Astrocyte of the spinal cord (primary cell): ENCODE measurements at regions not wholly inside any gene's neighbourhood (a gene's known extent, or its start where the extent isn't known, plus 50 kb on each side); places are given as distances from the start of the nearest gene placed in this dataset.

Experiments
- DNase-seq: peaks from one replicate; pipeline ENCODE4 v3.0.0; 2011; ENCODE audit warnings: low read depth, low spot score
- H3K4me3 ChIP-seq: 2 replicates; pipeline ENCODE4 v1.5.1; 2011; ENCODE audit warnings: low read depth, mild to moderate bottlenecking, low read length, moderate library complexity
- CTCF ChIP-seq: IDR thresholded peaks from 2 replicates; pipeline ENCODE4 v1.5.1; 2012; ENCODE audit warnings: low read depth, mild to moderate bottlenecking, low read length, inconsistent platforms
- in situ Hi-C: cut with HindIII; loops from 2 replicates; pipeline ENCODE4 v1.10.0; 2017; ENCODE audit warnings: low sequenced_read_pairs

DNA sequence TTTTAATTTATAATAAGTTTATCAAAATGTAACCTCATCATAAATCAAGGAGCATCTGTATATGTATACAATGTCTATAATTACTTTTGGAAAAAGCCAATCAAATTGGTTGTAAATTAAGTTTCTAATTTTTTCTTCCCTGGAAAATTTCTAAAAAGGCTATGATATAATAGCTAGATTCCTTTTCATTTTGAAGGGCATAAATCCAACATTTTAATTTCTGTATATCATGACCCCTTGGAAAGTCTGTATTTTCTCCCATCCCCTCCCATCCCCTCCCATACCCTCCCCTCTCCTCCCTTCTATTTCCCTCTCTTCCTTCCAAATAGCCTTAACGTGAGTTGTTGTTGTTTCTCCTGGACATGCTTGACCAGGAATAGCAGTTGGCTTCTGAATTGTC, 247.1 kb upstream of the FSTL5 start:
- no peak for TF ChIP-seq CTCF
- H3K4me3 ChIP-seq: no peak overlapping the region
- in situ Hi-C loops: no loop called here
- DNase-seq: no peak

DNA sequence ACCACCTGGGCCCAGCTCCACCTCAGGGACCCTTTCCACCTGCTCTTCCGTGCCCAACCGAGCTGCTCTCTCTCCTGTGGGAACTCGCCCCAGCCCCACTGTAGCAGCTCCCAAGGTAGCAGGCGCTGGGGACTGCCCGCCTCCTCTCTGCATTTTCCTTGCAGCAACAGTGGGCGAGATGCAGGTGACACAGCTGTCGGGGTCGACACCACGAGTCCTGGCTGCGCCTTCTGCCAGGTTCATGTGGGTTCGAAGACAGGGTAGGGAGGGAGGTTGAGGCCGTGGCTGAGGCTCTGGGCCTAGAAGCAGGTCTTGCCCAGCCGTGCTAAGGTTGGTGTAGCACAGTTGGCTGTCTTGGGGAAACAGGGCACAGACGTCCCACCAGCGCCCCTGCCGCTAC, 245.2 kb upstream of the FSTL5 start:
- no peak for TF ChIP-seq CTCF
- no peak overlapping the region for H3K4me3 ChIP-seq
- DNase-seq: no peak
- in situ Hi-C loops: no loop called here

DNA sequence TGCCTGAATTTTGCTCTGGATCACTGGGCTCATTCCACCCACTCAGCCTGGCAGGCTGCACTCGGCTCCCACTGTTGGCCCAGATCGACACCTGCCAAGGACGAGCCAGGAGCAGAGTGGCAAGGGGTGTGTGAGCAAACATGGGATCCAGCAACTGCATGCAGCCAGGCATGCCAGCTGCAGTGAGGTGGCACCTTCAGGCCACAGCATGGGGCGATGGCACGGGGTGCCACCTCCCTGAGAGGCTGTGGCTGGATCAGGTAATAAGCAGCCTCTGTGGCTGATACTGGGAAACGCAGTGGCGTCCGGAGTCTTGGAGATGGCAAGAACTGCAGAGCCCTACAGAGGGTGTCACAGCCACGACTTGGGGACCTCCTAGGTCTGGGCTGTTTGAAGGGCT, 244.5 kb upstream of the FSTL5 start:
- DNase-seq: no peak
- no peak for TF ChIP-seq CTCF
- in situ Hi-C loops: no loop called here
- H3K4me3 ChIP-seq: no peak overlapping the region

- no peak for TF ChIP-seq CTCF
- DNase-seq: no peak
- H3K4me3 ChIP-seq: no peak overlapping the region
- in situ Hi-C loops: no loop called here
Observed at GRCh38 chr4:162406637-162407365, 243.0 kb upstream of the FSTL5 start.

DNA sequence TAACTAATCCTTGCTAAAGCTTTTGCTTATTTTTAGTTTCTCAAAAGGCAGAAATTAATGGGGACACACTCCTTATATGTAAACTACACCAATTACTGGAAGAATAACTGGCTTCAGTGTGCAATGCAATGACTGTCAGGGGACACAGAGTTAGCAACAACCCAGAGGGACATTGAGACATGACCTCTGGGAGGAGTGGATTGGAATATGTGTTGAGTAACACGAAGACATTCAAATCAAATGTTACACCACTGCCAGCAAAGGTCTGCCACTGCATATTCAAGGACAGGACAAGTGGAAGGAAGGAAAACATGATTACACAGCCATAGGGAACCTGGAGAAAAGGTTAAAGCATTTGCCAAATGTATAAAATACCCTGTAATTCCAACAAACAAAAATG, 240.1 kb upstream of the FSTL5 start:
- TF ChIP-seq CTCF: no peak
- in situ Hi-C loops: no loop called here
- DNase-seq: no peak
- H3K4me3 ChIP-seq: no peak overlapping the region

- H3K4me3 ChIP-seq: no peak overlapping the region
- TF ChIP-seq CTCF: no peak
- in situ Hi-C loops: no loop called here
- DNase-seq: no peak
Observed at GRCh38 chr4:162403419-162403818, 239.6 kb upstream of the FSTL5 start.
